HG03460 (cell line): ENCODE measurements at regions not wholly inside any gene's neighbourhood (a gene's known extent, or its start where the extent isn't known, plus 50 kb on each side); places are given as distances from the start of the nearest gene placed in this dataset.

Source experiments
- ATAC-seq: cut with Tn5 transposase; IDR thresholded peaks from one replicate; pipeline ENCODE4 v1.9.1; 2021; ENCODE audit not compliant: unreplicated experiment

DNA sequence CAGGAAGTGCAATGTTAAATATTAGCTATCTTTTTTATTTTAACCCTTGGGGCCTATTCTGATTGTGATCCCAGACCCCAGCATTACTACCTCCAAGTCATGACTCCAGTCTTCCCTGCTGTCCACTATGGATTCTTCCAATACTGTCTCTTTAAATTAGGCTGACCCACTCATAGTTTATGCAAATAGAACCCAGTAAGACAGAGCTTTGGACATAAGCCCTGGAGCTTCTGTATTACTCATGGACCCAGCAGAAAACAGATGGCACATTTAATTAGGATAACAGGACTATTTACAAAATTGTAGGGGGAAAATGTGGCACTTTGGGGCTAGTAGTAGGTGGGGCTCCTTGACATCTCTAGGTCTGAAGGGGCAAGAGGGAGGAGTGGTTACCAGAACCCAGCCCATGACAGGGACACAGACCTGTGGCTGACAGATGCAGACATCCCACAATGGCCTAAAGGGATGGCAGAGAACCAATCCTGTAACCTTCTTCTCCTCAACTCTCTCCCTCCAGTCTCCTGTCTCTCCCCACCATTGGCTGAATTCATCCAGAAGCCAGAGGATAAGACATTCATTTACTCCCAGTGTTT, 233.5 kb downstream of the OMA1 start:
- no peak for ATAC-seq

DNA sequence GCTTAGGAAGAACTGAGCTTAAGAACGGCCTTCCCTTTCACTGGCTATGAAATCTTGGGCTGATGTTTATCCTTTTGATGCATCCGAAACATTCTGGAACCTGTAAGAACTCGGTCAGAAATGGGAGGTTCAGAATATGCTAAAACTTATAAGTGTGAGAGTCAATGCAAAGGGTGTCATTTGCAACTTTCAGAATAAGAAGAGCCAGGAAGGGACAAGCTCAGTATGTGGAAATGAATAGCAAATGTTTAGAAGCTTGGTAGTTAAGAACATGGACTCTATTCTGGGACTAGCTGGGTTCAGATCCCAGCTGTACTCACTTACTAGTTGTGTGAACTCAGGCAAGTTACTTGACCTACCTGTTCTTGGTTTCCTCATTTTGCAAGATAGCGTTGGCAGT, 234.1 kb downstream of the OMA1 start:
- ATAC-seq: no peak

DNA sequence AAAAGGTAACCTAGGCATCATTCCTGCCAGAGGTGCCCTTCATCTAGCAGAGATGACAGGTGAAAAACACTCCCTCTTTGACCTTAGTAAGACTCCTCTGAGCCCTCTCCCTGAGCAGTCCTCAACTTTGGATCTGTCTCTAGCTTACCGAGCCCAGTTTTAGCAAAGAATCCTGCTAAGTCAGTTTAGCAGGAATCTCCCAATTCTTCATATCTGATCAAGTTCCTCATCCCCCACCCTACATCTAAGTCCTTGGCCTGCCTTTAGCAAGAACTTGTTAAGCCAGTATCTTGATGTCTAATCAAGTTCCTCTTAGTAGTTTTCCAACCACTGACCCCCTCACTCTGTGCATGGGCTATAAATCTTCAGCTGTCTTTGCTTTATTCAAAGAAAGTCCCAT, 235.6 kb downstream of the OMA1 start:
- ATAC-seq: no peak

DNA sequence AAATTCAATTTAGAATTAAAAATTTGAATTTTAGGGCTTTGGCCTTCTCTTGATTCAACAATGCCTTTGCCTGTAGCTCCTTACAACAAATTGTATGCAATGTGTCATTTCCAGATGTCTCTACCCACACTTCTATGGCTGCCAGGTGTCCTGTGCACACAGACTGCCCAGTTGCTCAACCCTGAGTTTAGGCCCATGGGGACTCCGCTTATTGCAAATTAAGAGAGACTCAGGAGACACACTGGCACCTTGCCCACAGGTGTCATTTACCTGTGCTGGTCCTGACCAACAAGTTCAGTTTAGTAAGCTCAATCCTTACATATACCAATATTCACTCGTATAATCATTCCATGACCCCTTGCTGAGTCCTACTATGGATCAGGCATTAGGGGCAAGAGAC, 236.1 kb downstream of the OMA1 start:
- ATAC-seq: no peak

DNA sequence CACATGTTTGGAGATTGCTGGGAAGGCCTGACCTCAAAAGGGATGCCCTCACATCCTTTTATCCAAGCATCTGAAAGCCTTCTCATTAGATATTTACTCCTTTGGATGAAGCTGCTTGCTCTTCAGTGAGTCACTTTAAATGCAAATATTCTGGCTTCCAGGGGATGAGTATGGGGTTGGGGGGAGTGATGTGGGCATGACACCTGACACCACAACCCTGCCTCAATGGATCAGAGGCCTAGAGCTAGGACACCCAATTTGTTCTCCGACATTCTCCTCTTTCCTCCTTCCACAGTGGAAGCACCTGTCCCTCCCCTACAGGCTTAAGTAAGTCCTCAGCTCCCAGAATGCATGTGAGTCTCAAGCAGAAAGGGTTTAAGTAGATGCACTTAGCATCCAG, 238.3 kb downstream of the OMA1 start:
- no peak for ATAC-seq

DNA sequence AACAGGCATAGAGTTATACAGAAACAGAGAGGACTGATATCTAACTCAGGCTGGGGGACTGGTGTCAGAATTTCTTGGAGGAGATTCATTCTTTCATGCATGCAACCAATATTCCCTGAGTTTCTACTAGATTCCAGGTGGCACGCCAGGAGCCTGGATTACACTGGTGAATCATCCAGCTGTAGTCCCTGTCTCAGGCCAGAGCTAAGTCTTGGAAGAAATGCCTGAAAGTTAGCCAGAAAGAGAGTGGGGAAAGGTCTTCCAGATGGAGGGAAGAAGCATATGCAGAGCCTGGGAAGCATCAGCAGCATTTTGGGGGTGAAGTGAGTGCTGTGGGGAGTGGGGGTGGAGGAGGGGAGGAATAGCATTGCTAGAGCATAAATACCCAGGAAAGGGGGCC, 239.1 kb downstream of the OMA1 start:
- ATAC-seq: no peak

DNA sequence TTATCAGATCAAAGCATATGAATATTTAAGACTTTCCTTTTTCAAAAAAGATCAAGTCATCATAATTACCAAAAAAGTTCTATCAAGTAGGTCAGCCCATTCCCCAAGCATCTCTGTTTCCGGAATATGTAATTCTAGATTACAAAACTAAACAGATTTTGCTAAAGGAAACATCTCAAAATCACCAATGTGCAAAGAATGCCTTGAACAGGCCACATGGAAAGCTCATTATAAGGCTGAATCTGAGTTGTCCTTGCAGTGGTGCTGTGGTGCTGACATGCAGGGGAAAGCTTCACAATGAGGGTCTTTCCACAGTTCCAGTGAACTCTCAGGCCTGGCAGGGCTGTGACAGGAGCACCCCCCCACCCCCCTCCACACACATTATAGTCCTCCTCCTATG, 240.9 kb downstream of the OMA1 start:
- ATAC-seq: no peak

DNA sequence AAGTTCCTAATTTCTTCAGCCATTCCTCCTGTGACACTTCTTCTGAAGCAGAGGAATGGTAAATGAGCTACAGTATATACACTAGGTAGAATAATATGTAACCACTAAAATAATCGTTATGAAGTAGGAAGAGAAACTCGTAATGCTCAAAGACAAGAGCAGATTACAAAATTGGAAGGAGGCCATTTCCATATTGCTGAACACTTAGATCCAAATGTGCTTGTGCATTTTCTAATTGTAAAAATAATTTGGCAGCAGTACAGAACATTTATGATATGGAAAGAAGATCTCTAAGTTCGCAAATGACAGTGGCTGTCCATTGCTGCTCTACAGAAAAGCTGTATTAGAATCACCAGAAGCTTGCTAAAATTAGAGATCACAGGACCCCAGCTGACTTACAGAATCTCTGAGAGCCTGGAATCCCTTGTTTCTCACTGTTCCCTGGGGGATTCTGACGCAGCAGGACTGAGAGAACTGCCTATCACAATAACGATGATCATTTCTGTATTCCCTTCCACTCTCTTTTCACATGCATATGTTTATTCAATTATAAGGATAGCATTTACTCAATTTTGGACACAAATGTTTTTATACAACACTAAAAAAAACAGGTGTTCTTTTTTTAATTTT, 242.1 kb downstream of the OMA1 start:
- no peak for ATAC-seq

DNA sequence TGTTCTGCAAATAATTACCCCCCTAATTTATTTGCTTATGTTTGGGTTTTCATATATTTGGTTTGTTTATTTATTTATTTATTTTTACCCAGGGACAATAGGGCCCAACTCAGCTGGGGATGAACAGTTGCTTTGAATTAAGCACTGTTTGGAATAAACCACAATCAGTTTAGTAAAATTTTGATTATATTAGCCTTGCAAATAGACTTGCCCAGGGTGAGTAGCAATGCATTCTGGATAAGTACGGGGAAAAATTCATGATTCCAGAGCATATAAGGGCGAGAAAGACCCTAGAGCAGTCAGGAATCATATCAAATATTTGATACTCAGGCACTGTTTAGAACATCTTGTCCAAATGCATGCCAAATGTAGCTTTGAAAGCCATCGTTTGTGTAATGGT, 242.7 kb downstream of the OMA1 start:
- no peak for ATAC-seq

DNA sequence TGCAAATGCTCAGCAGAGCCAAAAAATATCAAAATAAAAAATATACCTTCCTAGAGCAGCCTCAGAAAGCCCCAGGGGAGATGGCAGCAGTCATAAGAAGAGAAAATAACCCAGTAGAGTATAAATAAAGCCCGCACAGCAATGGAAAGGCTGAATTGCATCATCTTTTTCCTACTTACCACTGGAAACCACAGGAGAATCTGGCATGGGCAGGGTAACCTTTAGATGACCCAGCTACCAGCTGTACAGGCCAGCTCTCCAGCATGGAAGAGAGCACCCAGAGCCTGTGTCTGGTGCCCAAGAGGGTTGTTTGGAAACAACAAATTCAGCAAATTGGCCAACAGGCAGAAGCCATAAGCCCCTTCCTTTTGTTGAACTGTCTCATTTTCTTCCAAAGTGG, 253.1 kb downstream of the OMA1 start:
- ATAC-seq: no peak

DNA sequence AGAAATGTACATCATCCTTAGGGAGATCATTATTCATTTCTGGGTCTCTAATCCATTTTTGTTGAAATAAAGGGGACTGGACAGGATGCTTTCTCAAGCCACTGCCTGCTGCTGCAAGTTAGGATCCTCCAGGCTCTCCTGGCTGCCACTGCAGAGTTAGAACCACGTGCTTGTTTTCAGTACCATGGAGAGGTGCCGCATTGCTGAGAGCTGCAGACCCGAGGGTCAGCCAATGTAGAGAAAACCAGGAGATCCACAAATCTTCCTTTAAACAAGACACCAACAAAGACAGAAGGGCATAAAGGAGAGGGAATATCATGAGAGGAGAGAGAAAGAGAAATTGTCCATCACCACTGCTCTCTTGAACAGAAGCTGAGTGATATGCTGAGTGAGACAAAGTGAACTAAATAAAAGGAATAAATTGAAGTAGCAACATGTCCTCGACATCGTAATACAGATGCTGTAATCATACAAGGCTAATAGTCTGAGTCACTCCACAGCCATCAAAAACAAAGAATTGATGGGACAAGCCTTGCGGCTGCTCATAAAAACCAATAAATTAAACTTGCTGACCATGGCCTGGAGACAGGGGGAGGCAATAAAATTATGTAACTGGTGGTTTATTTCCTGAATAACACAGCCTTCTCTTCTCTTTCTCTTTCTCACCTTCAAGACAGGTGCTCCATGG, 255.7 kb downstream of the OMA1 start:
- ATAC-seq: no peak

DNA sequence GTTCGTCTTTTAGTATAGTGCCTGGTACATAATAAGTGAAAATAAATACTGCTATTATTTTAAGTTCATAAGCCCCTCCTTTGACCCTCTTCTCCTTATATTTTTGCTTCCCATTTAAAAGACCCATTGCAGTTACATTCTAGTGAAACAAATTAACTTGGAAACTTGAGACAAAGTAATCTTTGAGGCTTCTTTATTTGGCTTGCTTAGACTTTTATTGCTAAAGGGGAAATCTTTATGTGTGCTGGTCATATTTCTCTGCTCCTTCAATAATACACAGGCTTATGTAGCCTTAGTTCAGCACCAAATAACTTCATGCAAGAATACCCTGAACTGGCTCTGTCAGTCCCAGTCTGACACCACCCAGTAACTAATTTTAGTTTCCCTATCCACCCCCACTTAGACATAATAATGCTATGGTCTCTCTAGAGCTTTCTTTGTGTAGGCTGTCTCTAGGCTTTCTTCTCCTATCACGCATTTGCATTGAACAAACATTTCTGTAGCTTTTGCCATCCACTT, 257.8 kb downstream of the OMA1 start:
- no peak for ATAC-seq

DNA sequence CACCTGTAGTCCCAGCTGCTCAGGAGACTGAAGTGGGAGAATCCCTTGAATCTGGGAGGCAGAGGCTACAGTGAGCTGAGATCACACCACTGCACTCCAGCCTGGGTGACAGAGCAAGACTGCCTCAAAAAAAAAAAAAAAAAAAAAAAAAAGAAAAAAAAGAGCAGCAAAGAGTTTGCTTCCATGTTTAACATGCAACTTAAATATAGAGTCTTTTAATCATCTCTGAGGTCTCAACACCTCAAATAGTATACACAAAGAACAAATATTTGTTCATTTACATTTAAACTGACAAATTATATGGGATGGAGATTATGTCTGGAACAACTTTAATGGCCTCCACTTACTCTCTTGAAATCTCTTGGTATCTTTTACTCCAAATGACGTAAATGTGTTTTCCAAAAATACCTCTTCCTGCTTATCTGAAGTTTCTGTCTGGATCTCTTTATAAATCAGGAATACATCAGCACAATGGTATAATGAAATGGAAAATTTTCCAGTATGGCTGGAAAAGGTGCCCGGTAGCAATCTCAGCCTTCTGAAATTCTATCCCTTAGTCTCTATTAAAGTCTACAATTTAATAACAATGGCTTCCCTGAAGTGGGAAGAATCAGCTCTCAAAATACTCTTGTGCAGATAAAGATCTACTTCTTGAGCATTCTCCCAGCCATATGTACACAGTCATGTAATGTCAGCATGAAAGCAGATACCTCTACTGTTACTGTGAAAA, 258.5 kb downstream of the OMA1 start:
- ATAC-seq: no peak

DNA sequence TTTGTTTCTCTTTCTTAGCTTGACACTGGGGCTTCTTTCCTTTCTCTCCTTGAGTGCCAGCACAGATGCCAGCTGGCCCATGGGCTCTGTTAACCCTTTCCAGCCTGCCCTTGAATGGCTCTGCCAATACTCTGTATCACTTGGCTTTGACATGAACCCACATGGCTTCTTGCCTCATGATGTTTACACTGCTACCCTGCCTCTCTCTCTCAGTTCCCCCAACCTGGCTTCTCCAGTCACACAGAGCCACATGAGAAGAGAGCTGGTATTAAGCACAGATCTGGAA, 262.4 kb downstream of the OMA1 start:
- ATAC-seq: no peak

DNA sequence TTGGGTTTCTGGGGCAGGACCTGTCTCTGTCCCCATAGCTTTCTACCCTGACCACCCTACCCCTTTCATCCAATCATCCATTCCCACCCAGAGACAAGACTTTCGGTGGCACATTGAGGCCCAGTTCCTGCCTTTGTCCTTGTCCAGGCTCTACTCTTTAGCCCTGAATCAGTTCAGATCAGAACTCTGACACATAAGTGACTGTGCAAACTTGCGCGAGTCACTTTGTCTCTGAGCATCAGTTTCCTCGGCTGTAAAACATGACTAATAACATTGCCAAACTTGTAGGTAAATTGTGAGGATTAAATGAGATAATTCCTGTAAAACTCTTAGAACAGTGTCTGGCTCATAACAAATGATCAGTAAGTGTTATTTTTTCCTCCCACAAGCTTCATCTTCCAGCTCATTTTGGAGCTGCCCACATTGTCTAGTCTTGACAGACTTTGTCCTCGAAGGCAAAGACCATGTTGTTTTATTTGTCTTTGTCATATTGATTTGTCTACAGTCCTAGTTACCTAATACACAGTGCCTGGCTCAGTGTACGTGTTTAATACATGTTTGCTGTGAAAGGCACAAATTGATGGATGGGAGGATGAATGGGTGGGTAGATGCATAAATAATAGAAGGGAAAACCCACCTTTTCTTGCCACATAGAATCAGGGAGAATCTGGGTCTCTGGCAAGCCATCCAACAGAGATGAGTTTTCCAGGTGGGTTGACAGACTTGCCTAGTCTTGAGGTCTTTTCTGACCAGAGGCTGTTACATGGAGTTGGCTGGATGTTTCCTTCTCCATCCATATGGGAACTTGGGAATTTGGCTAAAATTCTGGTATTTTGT, 262.9 kb downstream of the OMA1 start:
- ATAC-seq: no peak

DNA sequence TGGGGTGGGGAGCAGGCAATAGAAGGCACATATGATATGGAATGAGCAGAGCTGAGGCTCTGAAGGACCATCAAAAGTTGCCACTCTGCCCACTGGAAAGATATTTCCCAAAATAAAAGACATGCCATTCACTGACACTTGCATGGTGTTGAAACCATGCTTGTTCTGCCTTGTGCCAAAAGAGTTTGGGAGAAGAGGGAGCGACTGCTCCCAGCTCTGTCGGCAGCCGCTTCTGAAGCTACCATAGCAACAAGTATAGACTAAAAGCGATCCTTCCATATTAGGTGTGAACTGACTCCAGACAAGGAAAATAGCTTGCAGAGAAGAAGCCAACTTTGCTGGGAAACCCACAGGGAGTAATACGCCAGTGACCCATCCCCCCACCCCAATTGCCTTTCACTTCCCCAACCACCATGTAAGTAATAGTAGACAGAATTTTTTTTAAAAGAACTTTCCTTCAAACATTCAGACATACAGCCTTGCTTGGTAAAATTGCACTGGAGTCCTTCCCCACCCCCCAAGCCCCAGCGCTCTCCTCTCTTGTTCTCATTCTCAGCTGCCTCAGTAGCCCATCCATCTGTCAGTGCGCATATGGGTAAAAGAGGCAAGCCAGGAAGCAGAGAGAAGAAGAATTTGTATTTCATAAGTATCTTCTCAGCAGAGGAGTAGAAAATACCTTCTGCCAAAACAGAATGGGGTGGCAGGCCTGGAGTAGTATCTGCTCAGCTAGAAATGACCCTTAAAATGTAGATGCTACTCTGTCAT, 263.7 kb downstream of the OMA1 start:
- no peak for ATAC-seq

DNA sequence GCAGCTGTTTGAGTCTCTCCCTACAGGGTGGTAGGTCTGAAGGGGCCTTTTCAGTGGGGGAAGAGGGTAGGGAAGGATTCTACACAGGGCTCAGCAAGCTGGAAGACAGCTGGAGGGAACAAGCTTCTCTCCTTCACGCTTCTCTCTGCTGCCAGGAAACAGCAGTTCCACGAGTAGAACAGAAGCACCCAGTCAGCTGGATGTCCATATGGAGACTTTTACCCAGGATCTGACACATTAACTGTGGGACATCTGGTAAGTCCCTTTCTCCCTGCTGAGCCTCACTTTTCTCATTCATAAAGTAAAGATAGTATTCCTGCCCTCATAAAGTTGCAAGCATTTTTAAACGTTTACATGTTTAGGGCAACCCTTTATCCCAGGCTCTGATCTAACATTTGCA, 280.3 kb downstream of the OMA1 start:
- ATAC-seq: no peak

DNA sequence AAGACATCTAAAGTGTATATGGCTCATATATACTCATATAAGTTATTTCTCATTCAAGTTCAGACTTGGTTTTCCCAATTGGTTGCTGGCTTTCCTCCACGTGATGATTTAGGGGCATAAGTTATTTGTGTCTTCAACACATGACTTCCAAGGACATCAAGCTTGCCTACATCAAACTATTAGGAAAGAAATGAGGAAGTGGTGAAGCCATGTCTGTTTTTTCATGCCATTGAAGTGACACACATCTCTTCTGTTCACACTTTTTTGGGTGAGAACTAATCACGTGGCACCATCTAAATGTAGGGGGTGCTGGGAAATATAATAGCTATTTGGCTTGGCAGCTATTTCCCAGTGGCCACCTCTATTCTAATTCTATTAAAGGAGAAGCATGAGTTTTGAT, 282.1 kb downstream of the OMA1 start:
- ATAC-seq: no peak

DNA sequence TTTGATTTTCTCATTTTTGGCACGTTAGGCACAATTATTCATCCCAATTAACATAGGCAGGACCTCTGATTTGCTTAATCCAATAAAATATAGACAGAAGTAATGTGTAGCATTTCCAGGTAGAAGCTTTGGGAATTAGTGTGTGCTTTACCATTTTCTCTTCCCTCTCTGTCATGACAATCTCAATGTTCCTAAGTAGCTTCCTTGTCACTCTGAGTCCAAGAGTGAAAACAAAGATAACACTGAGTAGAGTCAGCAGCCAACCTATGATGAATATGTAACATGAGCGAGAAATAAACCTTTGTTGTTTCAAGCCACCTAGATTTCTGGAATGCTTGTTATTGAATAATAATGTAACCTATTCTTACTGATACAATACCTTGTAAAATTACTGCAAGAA, 283.8 kb downstream of the OMA1 start:
- no peak for ATAC-seq

DNA sequence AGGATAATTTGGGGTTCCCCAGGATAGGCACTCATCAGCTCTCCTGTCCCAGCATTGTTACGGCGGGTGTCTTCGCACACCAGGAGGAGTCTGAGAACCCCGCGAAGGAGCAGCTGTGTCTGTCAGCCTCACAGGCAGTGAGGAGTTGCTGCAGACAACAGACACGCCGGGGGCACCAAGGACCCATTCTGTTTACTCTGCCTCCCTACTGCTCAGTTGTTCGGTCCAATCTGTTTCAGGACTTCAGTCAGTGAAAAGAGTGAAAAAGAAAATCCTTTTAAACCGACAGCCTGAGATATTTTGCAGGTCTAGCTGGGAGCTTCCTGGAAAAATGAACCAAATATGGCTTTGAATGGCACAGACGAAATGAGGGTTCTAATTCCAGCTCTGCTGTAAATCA, 288.4 kb downstream of the OMA1 start:
- ATAC-seq: no peak
